Globus pallidus (tissue), 1 donor: ENCODE measurements at regions not wholly inside any gene's neighbourhood (a gene's known extent, or its start where the extent isn't known, plus 50 kb on each side); places are given as distances from the start of the nearest gene placed in this dataset.
"Not testable (repeated sequence)": the region's sequence is repeated elsewhere in the genome, so short reads cannot be mapped to it uniquely, and the experiment has no call there.

Source experiments
- DNase-seq: peaks from one replicate; pipeline ENCODE4 v3.0.0-alpha.2; 2015; ENCODE audit warnings: low spot score

GRCh38 chr10:130967784-130968183 is 343.7 kb downstream of the TCERG1L start:
- DNase-seq = peak; percentile 7

DNA sequence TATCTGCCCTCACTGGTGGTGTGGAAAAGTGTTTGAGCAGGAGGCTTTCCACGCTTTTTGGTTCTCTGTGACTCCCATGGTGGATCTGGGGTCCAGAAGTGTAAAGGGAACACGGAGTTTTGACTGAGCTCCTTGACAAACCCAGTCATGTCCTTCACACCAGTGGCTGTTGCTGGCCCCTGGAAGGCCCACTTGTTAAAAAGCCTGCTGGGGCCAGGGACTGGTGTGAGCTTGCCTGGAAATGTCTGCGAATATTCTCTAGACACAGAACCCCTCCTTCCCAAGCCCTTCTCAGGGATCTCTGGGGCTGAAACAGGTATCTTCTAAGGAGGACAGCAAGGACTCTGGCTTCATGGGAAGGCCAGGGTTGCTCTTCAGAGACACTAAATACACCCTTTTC is 343.0 kb downstream of the TCERG1L start:
- no peak for DNase-seq

GRCh38 chr10:130968964-130969363 is 342.6 kb downstream of the TCERG1L start:
- DNase-seq = no peak

DNA sequence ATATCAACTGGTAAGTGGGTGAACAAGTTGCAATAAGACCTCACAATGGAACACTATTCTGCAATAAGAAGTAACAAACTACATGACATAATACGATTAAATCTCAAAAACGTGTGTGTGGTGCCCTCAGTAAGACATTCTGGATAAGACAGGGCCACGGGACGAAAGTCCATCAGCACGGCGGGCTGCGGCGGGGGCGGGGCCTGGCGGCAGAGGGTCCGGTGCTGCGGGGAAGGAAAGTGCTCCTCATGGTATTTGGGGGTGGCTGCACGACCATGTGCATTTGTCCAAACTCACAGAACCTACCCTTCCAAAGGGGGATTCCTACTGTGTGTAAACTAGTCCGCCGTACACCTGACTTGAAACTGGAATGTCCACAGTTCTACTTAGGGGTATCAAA is 341.8 kb downstream of the TCERG1L start:
- no peak for DNase-seq

- DNase-seq = no peak
Observed at GRCh38 chr10:130970341-130971122, 341.0 kb downstream of the TCERG1L start.

- no peak for DNase-seq
Observed at GRCh38 chr10:130971123-130971435, 340.4 kb downstream of the TCERG1L start.

DNA sequence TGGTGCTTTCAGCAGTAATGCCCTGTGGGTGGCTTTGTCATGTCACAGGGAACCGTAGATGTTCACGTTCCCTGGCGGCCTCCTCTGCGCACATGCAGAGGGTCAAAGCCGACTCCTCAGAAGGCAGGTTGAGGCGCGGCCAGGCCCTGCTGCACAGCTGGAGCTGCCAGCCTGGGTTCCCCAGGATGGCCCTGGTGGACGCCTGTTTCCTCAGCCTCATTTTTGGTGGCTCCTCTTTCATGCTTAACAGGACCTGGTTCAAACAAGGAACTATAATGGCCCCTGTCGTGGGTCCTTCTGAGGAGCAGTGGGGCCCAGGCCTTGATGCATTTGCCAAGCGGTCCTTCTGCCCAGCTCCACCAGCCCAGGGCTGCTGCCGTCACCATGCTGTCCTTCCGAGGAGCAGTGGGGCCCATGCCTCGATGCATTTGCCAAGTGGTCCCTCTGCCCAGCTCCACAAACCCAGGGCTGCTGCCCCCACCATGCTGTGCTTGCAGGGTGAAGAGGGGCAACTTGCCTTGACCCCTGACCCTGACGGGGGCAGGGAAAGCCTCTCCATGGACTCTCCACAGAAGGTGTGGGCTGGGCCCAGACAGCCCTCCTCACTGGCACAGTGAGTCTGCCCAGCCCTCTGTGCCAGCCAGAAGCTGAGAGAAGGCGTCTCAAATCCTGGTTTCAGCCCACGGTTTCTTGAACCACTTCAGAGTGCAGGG is 338.2 kb downstream of the TCERG1L start:
- DNase-seq = no peak

- DNase-seq = no peak
Observed at GRCh38 chr10:130974166-130974565, 337.4 kb downstream of the TCERG1L start.

DNA sequence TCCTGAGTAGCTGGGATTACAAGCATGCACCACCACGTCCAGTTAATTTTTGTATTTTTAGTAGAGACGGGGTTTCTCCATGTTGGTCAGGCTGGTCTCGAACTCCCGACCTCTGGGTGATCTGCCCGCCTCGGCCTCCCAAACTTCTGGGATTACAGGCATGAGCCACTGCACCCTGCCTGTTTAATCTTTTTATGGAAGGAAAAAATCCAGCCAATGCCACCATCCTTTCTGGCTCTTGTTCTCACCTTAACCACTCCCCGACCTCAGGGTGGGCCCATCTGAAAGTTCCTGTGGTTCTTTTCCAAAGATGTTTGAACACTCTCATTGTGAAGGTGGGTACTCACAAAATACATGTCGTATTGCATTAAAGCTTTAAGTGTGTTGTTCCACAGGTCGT is 336.2 kb downstream of the TCERG1L start:
- DNase-seq = not testable (repeated sequence)

GRCh38 chr10:130982802-130983201 is 328.7 kb downstream of the TCERG1L start:
- no peak for DNase-seq

GRCh38 chr10:130983749-130984148 is 327.8 kb downstream of the TCERG1L start:
- DNase-seq = no peak

DNA sequence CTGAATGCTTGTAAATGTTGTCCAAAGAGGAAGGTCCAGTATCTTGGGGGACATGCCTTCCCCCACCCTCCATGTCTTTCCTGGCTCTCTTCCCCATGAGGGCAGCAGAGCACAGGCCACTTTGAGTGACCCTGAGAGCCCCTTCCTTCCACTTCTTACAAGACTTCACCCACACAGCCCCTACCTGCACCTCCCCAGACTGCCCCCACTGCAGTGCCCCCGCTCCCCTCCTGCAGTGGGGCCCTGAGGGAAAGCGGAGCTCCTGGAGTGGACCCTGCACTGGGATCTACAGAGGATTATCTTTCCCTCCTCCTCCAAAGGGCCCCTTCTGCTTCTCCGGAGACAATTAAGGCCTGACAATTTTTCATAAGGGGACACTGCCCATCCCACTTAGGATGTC is 326.8 kb downstream of the TCERG1L start:
- no peak for DNase-seq

- DNase-seq = no peak
Observed at GRCh38 chr10:130985158-130985753, 326.3 kb downstream of the TCERG1L start.

- DNase-seq = no peak
Observed at GRCh38 chr10:130986846-130987245, 324.7 kb downstream of the TCERG1L start.

DNA sequence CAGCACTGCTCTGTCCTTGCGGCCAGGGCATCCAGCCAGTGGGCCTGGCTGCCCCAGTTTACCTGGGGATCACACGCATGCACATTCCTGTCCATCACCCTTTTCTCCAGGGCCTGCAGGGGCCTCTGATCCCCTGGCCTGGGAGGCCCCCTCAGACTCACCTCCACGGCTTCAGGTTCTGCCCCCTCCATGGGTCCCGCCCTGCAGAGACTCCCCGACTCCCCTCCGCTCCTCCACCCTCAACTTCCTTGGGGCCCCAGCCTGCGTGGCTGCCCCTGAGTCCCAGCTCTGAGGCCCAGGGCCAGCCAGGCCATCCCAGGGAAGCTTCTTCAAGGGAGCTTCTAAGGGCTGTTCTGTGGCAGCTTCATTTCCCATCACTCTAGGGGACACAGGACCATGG is 324.1 kb downstream of the TCERG1L start:
- DNase-seq = no peak

DNA sequence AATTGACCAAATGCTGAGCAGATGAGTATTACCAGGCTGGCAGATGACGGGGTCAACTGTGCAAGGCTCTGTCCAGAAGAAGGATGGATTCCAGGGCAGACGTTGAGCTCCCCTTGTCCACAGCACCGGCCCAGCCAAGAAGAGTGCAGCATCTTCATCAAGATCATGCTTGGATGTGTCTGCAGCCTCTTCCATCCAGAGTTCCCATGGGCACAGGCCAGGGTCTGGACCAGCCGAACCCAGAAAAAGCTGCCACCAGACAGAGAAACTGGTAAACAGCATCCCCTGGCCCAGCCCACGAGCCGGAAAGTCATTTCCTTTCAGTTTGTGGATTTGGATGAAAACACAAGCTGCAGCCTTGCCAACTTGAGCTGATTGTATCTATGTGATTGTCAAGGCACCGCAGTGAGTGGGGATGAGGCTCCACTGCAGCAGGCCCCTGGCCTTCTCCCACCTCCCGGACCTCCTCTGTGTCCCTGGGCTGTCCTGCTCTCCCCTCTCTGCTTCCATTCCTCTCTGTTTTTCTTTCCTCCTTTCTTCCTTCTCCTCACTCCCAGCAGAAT is 321.8 kb downstream of the TCERG1L start:
- no peak for DNase-seq

DNA sequence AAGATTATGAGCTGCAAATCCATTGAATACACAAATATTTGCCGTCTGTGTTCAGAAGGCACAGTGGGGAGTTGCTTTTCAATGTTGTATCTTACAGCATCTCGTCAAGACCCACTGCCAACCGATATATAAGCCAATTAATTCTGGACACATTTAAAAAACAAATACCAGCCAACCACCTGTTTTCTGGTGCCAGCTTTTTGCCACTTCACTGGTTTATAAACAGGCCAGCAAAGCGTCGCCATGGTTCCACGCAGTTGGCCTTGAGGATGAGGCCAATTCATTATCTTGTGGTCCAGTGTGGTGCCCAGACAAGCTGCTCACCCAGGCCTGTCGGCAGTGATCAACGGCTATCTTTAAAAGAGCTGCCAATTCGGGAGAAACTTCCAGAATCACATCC is 321.0 kb downstream of the TCERG1L start:
- peak; percentile 15 for DNase-seq

GRCh38 chr10:130992802-130993523 is 318.6 kb downstream of the TCERG1L start:
- no peak for DNase-seq

- no peak for DNase-seq
Observed at GRCh38 chr10:130993612-130994011, 317.9 kb downstream of the TCERG1L start.

- DNase-seq = no peak
Observed at GRCh38 chr10:130994191-130994590, 317.3 kb downstream of the TCERG1L start.

- no peak for DNase-seq
Observed at GRCh38 chr10:130994845-130995244, 316.7 kb downstream of the TCERG1L start.
